ENCODE measurements at regions not wholly inside any gene's neighbourhood (a gene's known extent, or its start where the extent isn't known, plus 50 kb on each side); places are given as distances from the start of the nearest gene placed in this dataset.

DNA sequence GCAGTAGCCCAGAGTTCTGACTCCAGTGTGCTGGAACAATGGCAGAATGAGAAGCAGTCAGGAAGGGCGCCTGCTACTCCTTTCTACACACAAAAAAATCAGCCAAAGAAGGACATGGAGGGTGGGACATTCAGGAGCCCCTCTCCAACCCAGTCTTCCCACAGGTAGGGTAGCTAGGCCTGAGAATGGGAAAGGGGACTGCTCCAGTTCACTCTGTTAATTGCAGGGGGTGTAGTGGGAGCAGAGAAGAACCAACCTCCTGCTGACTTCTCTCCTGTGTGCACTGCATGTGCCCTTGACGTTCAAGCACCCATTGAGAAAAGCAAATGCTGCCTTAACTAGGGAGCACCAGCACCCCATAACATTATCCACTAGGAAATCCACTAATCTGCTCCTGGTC, 119.1 kb upstream of the IRX6 start:
- no peaks in the 10 kb centered on the region for H3K27me3 ChIP-seq (ENCODE audit: low read depth)
- H3K4me1 ChIP-seq = no peaks in the 10 kb centered on the region
- ATAC-seq (no peak), DNase-seq (no peak)
- no peak overlapping the region for H3K27ac ChIP-seq
- H3K4me3 ChIP-seq = no peak overlapping the region
- H3K36me3 ChIP-seq = no peaks in the 10 kb centered on the region
- TF ChIP-seq, protein P1, sequence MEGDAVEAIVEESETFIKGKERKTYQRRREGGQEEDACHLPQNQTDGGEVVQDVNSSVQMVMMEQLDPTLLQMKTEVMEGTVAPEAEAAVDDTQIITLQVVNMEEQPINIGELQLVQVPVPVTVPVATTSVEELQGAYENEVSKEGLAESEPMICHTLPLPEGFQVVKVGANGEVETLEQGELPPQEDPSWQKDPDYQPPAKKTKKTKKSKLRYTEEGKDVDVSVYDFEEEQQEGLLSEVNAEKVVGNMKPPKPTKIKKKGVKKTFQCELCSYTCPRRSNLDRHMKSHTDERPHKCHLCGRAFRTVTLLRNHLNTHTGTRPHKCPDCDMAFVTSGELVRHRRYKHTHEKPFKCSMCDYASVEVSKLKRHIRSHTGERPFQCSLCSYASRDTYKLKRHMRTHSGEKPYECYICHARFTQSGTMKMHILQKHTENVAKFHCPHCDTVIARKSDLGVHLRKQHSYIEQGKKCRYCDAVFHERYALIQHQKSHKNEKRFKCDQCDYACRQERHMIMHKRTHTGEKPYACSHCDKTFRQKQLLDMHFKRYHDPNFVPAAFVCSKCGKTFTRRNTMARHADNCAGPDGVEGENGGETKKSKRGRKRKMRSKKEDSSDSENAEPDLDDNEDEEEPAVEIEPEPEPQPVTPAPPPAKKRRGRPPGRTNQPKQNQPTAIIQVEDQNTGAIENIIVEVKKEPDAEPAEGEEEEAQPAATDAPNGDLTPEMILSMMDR (IDR thresholded peaks at IDR 0.05) = no peak
- intact Hi-C loops (cut with DNase I) = no loop called here
- no peaks in the 10 kb centered on the region for H3K9me3 ChIP-seq

DNA sequence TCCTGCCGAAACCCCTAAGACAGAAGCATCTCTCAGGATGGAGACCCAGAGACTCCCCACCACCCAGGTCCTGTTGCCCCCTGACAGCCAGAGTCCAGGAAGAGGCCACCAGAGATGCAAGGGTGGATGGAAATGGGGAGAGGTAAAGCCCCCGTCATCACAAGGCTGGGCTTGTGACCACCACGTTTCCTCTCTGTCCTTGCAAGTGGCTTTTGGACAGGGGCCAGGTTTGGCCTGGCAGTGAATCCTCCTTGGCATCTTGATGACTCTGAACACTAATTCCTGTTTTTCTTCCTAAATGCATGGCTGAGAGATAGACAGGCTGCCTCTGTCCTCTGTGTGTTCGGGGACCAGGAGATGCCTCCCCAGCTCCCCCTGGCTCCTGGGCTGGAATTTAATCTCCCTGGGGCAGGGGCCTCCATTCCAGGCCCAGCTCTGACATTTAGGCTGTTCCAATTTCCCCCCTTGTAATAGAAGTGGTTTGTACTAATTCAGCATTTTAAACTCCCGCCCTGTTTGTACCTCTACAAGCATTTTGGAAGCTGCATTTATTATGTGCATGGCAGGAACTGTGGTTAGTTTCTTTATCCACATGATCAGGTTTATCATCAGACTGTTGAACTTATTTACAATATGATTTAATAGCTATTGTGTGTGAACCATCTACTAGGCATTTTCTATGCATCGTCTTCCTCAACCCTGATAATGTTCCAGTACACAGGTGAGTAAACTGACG, 116.1 kb upstream of the IRX6 start:
- no peaks in the 10 kb centered on the region for H3K36me3 ChIP-seq
- ATAC-seq (no peak), DNase-seq (no peak)
- H3K9me3 ChIP-seq = no peaks in the 10 kb centered on the region
- no peaks in the 10 kb centered on the region for H3K4me1 ChIP-seq
- H3K27me3 ChIP-seq (ENCODE audit: low read depth) = no peaks in the 10 kb centered on the region
- TF ChIP-seq, protein P1 (IDR thresholded peaks at IDR 0.05) = no peak
- no peak overlapping the region for H3K27ac ChIP-seq
- H3K4me3 ChIP-seq = no peak overlapping the region
- intact Hi-C loops (cut with DNase I) = no loop called here

DNA sequence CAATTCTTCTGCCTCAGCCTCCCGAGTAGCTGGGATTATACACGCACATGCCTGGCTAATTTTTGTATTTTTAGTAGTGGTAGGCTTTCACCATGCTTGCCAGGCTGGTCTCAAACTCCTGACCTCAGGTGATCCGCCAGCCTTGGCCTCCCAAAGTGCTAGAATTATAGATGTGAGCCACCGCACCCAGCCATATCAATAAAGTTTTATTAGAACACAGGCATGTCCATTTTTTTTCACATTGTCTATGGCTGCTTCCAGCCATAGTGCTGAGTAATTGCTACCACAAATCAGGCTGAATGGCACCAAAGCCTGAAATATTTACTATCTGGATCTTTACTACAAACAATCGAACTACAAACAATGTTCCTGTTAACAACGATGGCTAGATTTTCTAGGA, 114.4 kb upstream of the IRX6 start:
- no peaks in the 10 kb centered on the region for H3K27me3 ChIP-seq (ENCODE audit: low read depth)
- ATAC-seq (no peak), DNase-seq (no peak)
- H3K9me3 ChIP-seq = no peaks in the 10 kb centered on the region
- no peak overlapping the region for H3K27ac ChIP-seq
- no peaks in the 10 kb centered on the region for H3K36me3 ChIP-seq
- H3K4me3 ChIP-seq = no peak overlapping the region
- intact Hi-C loops (cut with DNase I) = no loop called here
- TF ChIP-seq, protein P1 (IDR thresholded peaks at IDR 0.05) = no peak
- no peaks in the 10 kb centered on the region for H3K4me1 ChIP-seq

DNA sequence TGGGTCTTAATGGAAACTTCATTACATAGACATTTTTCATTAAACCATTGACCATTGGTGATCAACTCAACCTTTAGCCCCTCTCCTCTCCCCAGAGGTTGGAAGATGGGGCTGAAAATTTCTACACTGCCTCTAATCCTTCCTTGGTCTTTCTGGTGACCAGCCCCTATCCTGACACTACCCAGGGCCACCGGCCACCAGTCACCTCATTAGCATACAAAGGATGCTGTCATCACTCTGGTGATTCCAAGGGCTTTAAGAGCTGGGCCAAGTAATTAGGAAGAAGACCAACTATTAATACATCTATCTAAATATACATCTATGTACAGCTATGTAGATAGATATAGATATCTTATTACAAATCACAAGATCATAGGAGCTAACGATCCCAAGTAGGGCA, 111.2 kb upstream of the IRX6 start:
- no peak for DNase-seq
- H3K4me1 ChIP-seq = no peaks in the 10 kb centered on the region
- H3K36me3 ChIP-seq = no peaks in the 10 kb centered on the region
- no peak for ATAC-seq
- intact Hi-C loops (cut with DNase I) = no loop called here
- no peaks in the 10 kb centered on the region for H3K27me3 ChIP-seq (ENCODE audit: low read depth)
- no peaks in the 10 kb centered on the region for H3K9me3 ChIP-seq
- H3K4me3 ChIP-seq = no peak overlapping the region
- TF ChIP-seq, protein P1 (IDR thresholded peaks at IDR 0.05) = no peak
- H3K27ac ChIP-seq = no peak overlapping the region

DNA sequence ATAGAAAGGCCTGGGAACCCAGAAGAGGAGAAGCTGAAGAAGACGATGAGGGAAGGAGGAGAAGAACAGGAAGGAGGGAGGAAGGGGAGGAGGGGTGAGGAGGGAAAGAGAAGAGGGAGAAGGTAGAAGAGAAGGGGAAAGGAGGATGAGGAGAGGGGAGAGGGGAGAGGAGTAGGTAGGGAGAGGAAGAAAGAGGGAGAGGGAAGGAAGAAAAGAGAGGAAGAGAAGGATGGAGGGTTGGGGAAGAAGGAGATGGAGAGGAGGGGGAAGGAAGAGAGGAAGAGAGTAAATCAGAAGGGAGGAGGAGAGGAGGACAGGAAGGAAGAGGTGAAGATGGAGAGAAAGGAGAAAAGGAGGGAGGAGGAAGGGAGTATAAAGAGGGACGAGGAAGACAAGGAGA, 109.6 kb upstream of the IRX6 start:
- no peaks in the 10 kb centered on the region for H3K9me3 ChIP-seq
- no peaks in the 10 kb centered on the region for H3K27me3 ChIP-seq (ENCODE audit: low read depth)
- H3K27ac ChIP-seq = no peak overlapping the region
- TF ChIP-seq, protein P1 (IDR thresholded peaks at IDR 0.05) = no peak
- H3K36me3 ChIP-seq = no peaks in the 10 kb centered on the region
- no peaks in the 10 kb centered on the region for H3K4me1 ChIP-seq
- no peak for ATAC-seq
- intact Hi-C loops (cut with DNase I) = no loop called here
- no peak overlapping the region for H3K4me3 ChIP-seq
- DNase-seq = no peak

Measured in lower lobe of right lung (tissue), 2 donors.